ENCODE measurements at regions not wholly inside any gene's neighbourhood (a gene's known extent, or its start where the extent isn't known, plus 50 kb on each side); places are given as distances from the start of the nearest gene placed in this dataset.

GRCh38 chr3:43979645-43980044 is 262.0 kb upstream of the TOPAZ1 start:
- no peak for DNase-seq

DNA sequence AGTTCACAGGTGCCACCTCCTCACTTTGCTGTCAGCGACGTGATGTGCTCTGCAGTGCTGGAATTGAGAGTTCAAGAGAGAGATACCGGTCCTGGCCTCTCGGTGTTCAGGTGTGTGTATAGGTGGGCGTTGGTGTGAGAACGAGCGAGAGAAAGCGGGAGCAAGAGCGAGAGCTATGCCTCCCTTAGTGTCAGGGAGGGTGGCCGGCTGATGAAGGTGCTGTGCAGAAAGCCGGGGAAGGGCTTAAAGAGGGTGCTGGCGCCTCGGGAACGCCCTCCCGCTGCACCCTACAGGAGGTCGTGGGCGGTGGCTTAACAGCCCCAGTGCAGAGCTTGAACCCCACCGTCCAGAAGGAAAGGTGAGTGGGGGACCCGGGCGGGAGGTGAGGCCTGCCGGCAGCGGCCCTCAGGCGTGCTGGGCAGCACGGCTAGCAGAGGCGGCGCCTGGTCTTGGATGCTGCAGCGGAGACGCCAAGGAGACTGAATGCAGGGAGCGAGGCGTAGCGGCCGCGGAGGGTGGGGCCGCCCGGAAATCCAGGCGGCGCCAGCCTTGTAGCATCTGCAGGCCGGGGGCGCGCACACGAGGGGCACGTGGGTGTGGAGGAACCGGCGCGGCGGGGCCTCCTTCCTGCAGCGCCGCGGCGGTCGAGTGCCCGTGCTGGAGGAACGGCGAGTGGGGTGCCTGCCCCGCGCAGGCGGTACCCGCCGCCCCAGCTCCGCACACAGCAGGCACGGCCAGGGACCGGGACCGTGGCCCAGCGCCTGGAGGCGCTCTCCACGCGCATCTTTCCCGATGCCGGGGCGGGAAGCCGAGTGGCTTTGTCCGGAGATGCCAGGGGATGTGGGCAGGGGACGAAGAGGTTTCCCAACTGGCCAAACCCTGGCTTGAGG is 246.8 kb upstream of the TOPAZ1 start:
- DNase-seq: no peak

GRCh38 chr3:43995547-43996378 is 245.9 kb upstream of the TOPAZ1 start:
- DNase-seq: no peak

DNA sequence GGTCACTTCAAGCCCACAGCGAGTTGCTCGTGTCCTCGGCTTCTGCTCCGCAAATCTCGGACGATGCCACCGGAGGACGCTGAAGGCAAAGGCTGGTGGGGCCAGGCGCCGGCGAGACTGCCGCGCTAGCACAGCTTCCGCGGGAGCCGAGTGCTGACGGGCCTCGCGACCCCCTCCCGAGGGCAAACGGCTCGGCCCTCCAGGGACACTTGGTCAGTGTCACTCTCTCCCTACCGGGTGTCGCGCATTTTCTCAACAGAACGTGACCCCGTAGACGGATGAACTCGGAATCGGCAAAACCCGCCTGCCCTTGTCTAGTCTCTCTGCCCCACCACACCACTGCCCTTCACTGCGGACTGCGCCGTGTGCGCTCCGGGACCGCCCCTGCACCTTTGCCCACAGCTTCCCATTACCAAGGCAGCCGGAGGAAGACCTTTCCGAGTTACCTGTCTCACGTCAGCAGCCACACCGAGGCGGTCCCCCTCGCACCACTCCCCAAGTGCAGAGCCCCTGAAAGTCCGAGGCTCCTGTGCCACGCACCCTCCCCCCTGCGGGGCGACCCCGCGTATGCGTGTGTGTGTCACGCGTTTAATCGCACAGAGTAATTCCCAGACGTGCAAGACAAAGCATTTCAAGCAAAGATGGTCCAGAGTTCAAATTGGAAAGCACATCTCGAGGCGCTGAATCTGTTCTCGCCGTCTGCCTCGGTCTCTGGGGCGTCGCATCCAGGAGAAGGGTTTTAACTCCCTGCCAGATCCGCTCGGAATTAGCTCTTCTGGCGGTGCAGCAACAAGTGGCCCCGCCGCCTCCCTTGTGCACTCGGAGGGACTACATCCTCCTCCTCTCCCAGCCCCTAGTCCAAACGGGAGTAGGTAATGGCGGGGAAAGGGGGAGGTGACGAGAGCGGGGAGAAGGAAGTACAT is 245.0 kb upstream of the TOPAZ1 start:
- no peak for DNase-seq

- no peak for DNase-seq
Observed at GRCh38 chr3:43997316-43997715, 244.4 kb upstream of the TOPAZ1 start.

DNA sequence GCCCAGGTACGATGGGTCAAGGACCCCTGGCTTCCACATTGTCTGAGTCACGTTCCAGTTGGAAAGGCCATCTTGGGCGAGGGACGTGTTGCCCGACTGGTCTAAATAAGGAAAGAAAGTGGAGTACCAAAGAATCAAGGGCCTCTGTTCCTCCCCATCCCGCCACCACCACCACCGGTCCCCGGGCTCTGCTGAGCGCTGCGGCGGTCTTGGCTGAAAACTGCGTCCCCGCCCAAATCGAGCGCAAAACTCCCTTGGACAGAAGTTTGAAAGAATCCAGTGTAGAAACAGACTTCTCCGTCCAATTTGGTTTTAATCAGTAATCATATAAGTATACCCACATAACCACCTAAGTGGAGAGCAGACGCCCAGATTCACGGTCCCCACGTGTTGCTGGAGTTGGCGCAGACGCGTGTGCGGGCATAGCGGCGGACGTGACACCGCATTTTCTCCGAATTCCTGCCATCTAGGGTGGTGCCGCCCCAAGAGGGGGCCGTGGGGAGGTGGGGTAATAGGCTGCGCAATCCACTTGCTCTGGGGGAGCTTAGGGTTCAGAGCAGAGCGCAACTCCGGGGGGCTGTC is 243.8 kb upstream of the TOPAZ1 start:
- DNase-seq: no peak

DNA sequence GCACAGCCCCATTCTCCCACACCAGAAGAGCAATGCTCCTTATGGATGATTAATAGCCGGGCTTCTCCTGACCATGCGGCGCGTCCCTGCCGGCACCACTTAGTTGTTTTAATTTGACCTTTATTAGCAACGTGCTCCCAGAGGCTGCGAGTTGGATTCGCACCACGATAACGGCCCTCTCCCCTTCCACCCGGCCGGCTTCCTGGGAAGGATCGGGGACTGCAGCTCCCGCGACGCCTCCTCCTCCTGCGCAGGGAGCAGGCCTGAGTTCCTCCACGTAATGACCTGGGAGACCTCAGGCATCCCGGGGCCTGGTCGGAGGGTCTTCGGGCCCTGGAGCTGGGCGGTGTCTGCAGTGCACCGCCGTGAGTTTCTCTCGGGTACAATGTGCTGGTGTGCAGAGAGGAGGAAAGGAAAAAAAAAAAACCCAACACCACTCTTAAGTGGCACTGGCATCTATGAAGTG is 243.3 kb upstream of the TOPAZ1 start:
- no peak for DNase-seq

- no peak for DNase-seq
Observed at GRCh38 chr3:43998836-43999727, 242.6 kb upstream of the TOPAZ1 start.

DNA sequence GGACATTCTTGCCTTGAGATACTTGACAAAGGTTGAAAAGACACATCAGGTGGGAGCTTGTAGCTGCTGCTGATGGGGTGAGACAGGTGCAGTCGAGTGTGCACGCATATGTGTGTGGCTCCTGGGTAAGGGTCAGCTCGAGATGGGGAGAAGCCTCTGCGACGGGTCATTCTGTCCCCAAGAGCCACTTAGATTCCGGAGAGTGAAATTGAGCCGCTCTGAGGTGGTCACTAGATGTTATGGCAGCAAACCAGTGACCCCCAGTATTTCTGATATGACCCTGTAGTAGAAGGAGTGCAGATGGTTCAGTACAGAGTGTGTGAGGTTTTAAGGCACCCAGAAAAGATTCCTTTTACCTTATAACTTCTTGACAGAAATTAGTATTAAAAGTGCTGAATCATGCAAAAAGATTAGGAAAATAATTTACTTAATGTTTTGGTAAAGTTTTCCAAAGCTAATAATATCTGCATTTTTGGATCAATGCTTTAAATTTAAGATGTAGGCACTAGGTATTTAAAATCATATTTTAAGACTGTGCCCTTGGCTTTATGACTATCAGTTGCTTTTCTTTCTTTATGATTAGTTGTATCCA is 241.9 kb upstream of the TOPAZ1 start:
- no peak for DNase-seq

DNA sequence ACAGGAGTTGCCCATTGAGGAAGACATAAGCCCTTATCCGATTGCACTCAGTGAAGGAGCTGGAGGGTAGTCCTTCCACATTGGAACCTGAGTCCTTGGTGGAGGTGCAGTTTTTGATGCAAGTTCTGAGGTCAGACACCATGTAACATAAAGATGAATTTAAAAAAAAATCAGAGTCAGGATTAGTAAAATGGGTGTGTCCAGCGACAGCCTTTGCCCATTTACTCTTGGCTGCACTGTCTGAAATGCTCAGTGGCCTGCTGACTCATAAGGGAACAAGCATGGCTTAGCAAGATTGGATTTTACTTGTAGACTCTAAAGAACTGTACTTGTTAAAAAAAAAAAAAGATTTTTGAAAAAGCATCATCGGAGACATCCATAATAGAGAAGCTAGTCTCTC is 241.1 kb upstream of the TOPAZ1 start:
- DNase-seq: no peak

- DNase-seq: no peak
Observed at GRCh38 chr3:44001072-44001471, 240.6 kb upstream of the TOPAZ1 start.

DNA sequence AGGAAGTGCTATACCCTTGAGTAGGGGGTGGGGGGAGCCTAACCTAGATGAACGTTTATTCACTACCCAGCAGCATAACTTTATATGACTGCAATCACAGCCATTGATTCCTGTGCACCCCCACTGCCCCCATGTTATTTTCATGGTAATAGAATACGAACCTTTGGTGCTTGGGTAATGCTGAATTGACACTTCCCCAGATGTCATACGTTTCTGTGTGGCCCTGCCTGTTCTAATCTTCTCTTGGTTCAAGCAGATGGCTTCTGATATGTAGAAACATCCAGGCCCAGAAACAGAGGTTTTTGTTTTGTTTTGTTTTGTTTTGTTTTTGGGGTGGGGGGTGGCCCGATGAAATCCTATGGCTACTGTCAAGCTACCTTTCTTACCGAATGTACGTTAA is 237.9 kb upstream of the TOPAZ1 start:
- no peak for DNase-seq

- DNase-seq: no peak
Observed at GRCh38 chr3:44011680-44012079, 230.0 kb upstream of the TOPAZ1 start.

DNA sequence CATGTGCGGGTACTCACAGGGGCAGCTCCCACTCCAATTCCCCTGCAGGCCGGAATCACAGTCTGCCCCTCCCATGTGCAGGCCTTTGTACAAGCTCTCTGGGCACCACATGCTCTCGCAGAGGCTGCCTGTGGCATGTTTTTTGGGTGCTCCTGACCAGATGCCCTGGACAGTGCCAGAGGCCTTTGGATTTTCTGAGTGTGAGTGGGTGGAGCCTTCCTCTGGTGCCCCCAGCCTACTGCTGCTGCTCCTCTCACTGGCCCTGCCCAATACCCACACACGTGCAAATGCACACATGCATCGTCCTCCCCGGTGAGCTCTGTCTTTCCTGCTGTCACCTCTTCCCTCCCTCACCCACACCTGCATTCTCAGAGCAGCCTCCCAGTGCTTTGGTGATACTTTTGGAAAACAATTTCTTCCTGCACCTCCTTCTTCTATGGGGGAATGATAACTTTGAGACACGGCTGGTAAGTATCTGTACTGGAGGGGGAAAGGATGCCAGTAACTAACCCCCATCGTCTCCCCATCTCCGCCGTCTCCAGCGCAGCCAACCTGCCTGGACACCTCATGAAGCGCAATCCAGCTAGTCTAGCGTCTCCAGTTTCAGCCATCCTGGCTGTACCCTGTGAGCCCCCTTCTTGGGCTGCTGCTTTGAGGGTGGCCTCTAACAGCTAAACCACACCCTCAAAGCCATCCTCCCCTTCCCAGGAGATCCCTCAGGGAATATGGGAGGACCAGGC is 229.4 kb upstream of the TOPAZ1 start:
- no peak for DNase-seq

DNA sequence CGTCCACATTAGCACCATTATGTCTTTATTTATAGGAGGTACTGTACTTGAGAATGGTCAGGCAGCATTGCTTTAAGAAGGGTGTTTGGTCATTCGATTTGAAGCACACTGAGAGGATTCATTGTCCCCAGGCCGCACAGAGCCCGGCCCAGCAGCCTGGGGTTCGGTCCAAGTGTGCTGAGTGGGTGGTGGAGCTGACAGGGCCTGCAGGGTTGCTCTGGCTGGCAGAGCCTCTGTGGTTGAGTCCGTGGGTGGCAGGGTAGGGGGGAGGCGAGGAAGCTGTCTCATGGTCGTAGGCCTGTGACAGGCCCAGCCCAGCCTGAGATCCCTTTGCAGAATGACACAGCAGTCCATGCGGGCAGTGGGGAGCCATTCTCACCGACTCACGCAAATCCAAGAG is 227.7 kb upstream of the TOPAZ1 start:
- DNase-seq: no peak

GRCh38 chr3:44015170-44015569 is 226.5 kb upstream of the TOPAZ1 start:
- DNase-seq: no peak

- DNase-seq: no peak
Observed at GRCh38 chr3:44016818-44017217, 224.9 kb upstream of the TOPAZ1 start.

GRCh38 chr3:44018926-44019325 is 222.8 kb upstream of the TOPAZ1 start:
- no peak for DNase-seq

- DNase-seq: no peak
Observed at GRCh38 chr3:44019736-44020135, 221.9 kb upstream of the TOPAZ1 start.

Measured in right lung (tissue), 2 donors.